ENCODE measurements at regions not wholly inside any gene's neighbourhood (a gene's known extent, or its start where the extent isn't known, plus 50 kb on each side); places are given as distances from the start of the nearest gene placed in this dataset.

DNA sequence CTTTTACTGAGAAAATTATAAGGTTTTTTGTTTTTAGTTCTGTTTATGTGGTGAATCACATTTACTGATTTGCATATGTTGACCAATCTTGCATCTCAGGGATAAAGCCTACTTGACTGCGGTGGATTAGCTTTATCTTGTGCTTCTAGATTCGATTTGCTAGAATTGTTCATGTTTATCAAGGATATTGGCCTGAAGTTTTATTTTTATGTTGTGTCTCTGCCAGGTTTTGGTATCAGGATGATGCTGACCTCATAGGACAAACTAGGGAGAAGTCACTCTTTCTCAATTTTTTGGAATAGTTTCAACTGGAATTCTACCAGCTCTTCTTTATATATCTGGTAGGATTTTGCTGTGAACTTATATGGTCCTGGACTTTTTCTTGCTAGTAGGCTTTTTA is 504.8 kb downstream of the ETS1 start:
- TF ChIP-seq, protein P1, sequence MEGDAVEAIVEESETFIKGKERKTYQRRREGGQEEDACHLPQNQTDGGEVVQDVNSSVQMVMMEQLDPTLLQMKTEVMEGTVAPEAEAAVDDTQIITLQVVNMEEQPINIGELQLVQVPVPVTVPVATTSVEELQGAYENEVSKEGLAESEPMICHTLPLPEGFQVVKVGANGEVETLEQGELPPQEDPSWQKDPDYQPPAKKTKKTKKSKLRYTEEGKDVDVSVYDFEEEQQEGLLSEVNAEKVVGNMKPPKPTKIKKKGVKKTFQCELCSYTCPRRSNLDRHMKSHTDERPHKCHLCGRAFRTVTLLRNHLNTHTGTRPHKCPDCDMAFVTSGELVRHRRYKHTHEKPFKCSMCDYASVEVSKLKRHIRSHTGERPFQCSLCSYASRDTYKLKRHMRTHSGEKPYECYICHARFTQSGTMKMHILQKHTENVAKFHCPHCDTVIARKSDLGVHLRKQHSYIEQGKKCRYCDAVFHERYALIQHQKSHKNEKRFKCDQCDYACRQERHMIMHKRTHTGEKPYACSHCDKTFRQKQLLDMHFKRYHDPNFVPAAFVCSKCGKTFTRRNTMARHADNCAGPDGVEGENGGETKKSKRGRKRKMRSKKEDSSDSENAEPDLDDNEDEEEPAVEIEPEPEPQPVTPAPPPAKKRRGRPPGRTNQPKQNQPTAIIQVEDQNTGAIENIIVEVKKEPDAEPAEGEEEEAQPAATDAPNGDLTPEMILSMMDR (IDR thresholded peaks at IDR 0.05), result no peak
- TF ChIP-seq POLR2A (IDR thresholded peaks at IDR 0.05), result no peak

DNA sequence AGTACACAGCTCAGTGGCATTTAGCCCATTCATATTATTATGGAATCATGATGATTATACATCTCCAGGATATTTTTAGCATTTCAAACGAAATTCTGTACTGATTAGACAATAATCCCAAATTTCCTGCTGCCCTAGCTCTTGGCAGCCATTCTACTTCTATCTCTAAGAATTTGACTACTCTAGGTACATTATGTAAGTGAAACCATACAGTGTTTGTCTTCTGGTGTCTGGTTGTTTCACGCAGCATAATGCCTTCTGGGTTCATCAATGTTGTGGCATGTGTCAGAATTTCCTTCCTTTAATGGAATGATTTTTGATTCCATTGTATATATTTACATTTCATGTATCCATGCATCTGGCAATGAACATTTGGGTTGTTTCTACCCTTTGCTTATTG is 517.7 kb downstream of the ETS1 start:
- WGBS, 2 donors, result 19 to 32% methylated on average over 2 of the region's 2 CpGs
- H3K4me3 ChIP-seq, result no peak overlapping the region
- H3K27me3 ChIP-seq, result no peaks in the 10 kb centered on the region
- DNase-seq, result no peak
- H3K4me1 ChIP-seq, result no peaks in the 10 kb centered on the region
- TF ChIP-seq, protein P1 (IDR thresholded peaks at IDR 0.05), result no peak
- no peak for TF ChIP-seq POLR2A (IDR thresholded peaks at IDR 0.05)
- H3K36me3 ChIP-seq, result no peaks in the 10 kb centered on the region
- H3K9me3 ChIP-seq, result no peaks in the 10 kb centered on the region
- H3K27ac ChIP-seq, result no peak overlapping the region
- intact Hi-C loops (cut with DNase I), result no loop called here

More for the DNA sequence above, 504.8 kb downstream of the ETS1 start:
- Histone ChIP-seq H3K27ac (no peak overlapping the region), H3K27me3 (no peaks in the 10 kb centered on the region), H3K9me3 (no peaks in the 10 kb centered on the region), H3K36me3 (no peaks in the 10 kb centered on the region), H3K4me3 (no peak overlapping the region), H3K4me1 (no peaks in the 10 kb centered on the region)
- no peak for DNase-seq
- 81 to 86% methylated on average over 2 of the region's 2 CpGs for WGBS, 2 donors
- intact Hi-C loops (cut with DNase I), result no loop called here

DNA sequence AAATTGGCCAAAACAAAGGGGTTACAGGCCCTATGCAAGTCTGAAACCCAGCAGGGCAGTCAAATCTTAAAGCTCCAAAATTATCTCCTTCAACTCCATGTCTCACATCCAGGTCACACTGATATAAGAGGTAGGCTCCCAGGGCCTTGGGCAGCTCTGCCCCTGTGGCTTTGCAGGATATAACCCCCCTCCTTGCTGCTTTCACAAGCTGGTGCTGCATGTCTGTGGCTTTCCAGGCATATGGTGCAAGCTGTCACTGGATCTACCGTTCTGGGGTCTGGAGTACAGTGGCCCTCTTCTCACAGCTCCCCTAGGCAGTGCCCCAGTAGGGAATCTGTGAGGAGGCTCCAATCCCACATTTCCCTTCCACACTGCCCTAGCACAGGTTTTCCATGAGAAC is 519.6 kb downstream of the ETS1 start:
- no peaks in the 10 kb centered on the region for H3K4me1 ChIP-seq
- intact Hi-C loops (cut with DNase I), result no loop called here
- no peak for DNase-seq
- H3K27me3 ChIP-seq, result no peaks in the 10 kb centered on the region
- H3K9me3 ChIP-seq, result no peaks in the 10 kb centered on the region
- H3K27ac ChIP-seq, result no peak overlapping the region
- no peak overlapping the region for H3K4me3 ChIP-seq
- no peaks in the 10 kb centered on the region for H3K36me3 ChIP-seq
- 67% methylated on average over 1 of the region's 1 CpG; no CpG with 5 or more reads in 1 of the 2 donors for WGBS, 2 donors
- TF ChIP-seq, protein P1 (IDR thresholded peaks at IDR 0.05), result no peak
- TF ChIP-seq POLR2A (IDR thresholded peaks at IDR 0.05), result no peak

DNA sequence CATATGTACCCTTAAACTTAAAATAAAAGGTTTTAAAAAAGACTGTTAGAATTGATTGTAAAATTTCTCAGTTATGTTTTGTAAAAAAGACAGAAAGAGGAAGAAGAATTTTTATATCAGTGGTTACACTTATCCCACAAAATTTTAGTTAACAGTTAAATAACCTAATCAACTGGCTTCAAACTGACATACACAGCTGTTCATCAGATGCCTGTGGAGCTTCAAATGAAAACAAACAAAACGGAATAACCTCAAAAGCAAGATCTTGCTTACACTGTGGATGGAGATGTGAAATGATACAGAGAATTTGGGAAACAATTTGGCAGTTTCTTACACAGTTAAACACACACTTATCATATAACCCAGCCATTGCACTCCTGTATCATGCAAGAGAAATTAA is 521.0 kb downstream of the ETS1 start:
- Histone ChIP-seq H3K36me3 (no peaks in the 10 kb centered on the region), H3K4me3 (no peak overlapping the region), H3K9me3 (no peaks in the 10 kb centered on the region), H3K27me3 (no peaks in the 10 kb centered on the region), H3K27ac (no peak overlapping the region), H3K4me1 (no peaks in the 10 kb centered on the region)
- no peak for TF ChIP-seq POLR2A (IDR thresholded peaks at IDR 0.05)
- TF ChIP-seq, protein P1 (IDR thresholded peaks at IDR 0.05), result no peak
- 54 to 57% methylated on average over 1 of the region's 1 CpG for WGBS, 2 donors
- intact Hi-C loops (cut with DNase I), result no loop called here
- no peak for DNase-seq

DNA sequence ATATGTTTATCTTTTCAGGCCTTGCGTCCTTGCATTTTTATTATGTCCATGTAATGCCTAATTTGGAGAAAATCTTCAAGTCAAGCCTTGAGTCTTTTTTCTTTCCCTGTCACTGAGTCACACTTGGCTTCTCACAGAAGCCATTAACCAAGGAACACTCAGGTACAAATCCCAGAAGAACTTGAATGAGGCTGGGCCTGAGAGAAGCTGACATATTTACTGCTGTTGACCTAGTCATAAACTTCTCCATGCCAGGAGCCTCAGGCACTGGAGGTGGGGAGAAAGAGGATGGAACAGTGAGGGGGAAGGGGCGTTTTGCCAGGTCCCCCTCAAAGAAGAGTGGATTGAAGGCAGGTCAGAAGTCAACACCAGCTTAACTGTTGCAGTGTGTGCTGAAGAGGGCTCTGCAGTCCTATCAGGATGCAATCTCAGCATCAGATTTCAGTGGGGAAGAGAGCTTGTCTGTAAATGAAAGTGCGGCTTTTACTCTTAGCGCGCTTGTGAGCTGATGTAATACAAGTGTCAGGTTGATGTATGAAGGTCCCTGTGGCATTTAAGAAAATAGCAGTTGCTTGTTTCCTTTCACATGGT is 526.0 kb downstream of the ETS1 start:
- no peak for DNase-seq

More for the DNA sequence above, 526.0 kb downstream of the ETS1 start:
- H3K36me3 ChIP-seq, result no peaks in the 10 kb centered on the region
- TF ChIP-seq POLR2A (IDR thresholded peaks at IDR 0.05), result no peak
- TF ChIP-seq, protein P1 (IDR thresholded peaks at IDR 0.05), result no peak
- H3K27me3 ChIP-seq, result no peaks in the 10 kb centered on the region
- intact Hi-C loops (cut with DNase I), result no loop called here
- no peaks in the 10 kb centered on the region for H3K4me1 ChIP-seq
- 64 to 78% methylated on average over 4 to 5 of the region's 5 CpGs for WGBS, 2 donors
- H3K4me3 ChIP-seq, result no peak overlapping the region
- H3K27ac ChIP-seq, result no peak overlapping the region
- H3K9me3 ChIP-seq, result no peaks in the 10 kb centered on the region
